ENCODE measurements at regions not wholly inside any gene's neighbourhood (a gene's known extent, or its start where the extent isn't known, plus 50 kb on each side); places are given as distances from the start of the nearest gene placed in this dataset.

DNA sequence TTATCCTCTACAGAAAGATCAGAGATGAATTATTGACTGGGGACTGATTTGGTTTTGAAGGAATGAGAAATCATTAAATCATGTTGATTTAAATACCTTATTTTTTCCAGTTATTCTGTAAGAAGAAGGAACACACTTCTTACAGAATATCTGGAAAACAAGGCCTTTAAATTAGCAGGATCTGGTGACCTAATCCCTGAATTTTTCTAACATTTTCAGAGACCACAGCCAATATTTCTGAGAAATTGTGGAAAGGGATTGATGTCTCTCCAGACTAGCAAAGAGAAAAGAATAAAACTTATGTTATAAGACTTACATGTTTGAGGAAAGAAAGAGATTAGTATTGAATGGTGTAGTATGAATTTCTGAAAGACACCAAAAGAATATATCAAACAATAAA is 104.0 kb downstream of the KCNE4 start:
- Histone ChIP-seq H3K9me3 (ENCODE audit: control insufficient read depth in 2 of 3, low read length in 3 of 3) (no peaks in the 10 kb centered on the region), H3K4me3 (ENCODE audit: low read length) (no peak overlapping the region), H3K4me1 (ENCODE audit: control insufficient read depth in 2 of 2, insufficient read depth in 2 of 2, low read length in 2 of 2) (no peaks in the 10 kb centered on the region), H3K27me3 (ENCODE audit: control insufficient read depth in 2 of 2, insufficient read depth in 2 of 2, low read length in 2 of 2) (no peaks in the 10 kb centered on the region), H3K27ac (ENCODE audit: low read depth, low read length) (no peak overlapping the region), H3K36me3 (ENCODE audit: control insufficient read depth in 2 of 3, insufficient read depth in 3 of 3, low read length in 3 of 3) (no peaks in the 10 kb centered on the region)
- ATAC-seq (no peak), DNase-seq (no peak)
- H3K4me3 Mint-ChIP-seq = no peak overlapping the region
- ChIA-PET CTCF (no interaction called here), POLR2A (no interaction called here)
- intact Hi-C loops (cut with micrococcal nuclease) = no loop called here
- H3K36me3 Mint-ChIP-seq = no peaks in the 10 kb centered on the region
- peaks cover 0 to 3% (median 0%) of the 10 kb centered on the region in 11 donors for H3K9me3 Mint-ChIP-seq
- H3K27me3 Mint-ChIP-seq = peaks cover 0 to 5% (median 0%) of the 10 kb centered on the region in 5 donors
- H3K27ac Mint-ChIP-seq = no peak overlapping the region
- no peaks in the 10 kb centered on the region for H3K4me1 Mint-ChIP-seq

DNA sequence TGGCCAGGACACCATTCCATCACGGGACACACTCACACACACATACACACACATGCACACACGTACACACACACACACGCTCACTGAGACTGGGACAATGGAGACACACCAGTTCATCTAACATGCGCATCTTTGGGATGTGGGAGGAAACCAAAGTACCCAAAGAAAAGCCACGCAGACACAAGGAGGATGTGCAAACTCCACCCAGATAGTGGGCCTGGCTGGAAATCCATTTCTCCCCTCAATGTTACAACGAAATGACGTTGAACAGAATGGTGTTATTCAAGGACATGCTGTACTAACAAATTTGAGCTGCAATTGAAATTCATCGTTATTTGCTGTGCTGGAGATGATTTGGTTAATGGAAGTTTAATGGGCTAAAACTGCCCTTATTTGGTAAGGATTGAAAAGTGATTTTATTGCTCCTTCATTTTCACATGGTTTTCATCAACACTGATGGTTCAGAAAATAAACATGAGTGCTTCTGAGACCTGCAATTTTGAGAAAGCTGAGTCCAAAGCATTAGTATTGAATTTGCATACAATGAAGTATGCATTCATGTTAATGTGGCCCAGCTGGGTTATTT is 110.0 kb downstream of the KCNE4 start:
- H3K4me1 ChIP-seq (ENCODE audit: control insufficient read depth in 2 of 2, insufficient read depth in 2 of 2, low read length in 2 of 2) = no peaks in the 10 kb centered on the region
- Mint-ChIP-seq H3K27me3 (peaks cover 0 to 6% (median 0%) of the 10 kb centered on the region in 5 donors), H3K4me3 (no peak overlapping the region), H3K27ac (no peak overlapping the region), H3K4me1 (no peaks in the 10 kb centered on the region), H3K9me3 (peaks cover 0 to 4% (median 0%) of the 10 kb centered on the region in 11 donors), H3K36me3 (no peaks in the 10 kb centered on the region)
- DNase-seq = no peak
- no peak overlapping the region for H3K27ac ChIP-seq (ENCODE audit: low read depth, low read length)
- ChIA-PET POLR2A (no interaction called here), CTCF (no interaction called here)
- no peaks in the 10 kb centered on the region for H3K27me3 ChIP-seq (ENCODE audit: control insufficient read depth in 2 of 2, insufficient read depth in 2 of 2, low read length in 2 of 2)
- H3K9me3 ChIP-seq (ENCODE audit: control insufficient read depth in 2 of 3, low read length in 3 of 3) = no peaks in the 10 kb centered on the region
- H3K4me3 ChIP-seq (ENCODE audit: low read length) = no peak overlapping the region
- intact Hi-C loops (cut with micrococcal nuclease) = no loop called here
- no peaks in the 10 kb centered on the region for H3K36me3 ChIP-seq (ENCODE audit: control insufficient read depth in 2 of 3, insufficient read depth in 3 of 3, low read length in 3 of 3)
- ATAC-seq = no peak

GRCh38 chr2:223165423-223166214 is 113.6 kb downstream of the KCNE4 start:
- no peak overlapping the region for H3K4me3 Mint-ChIP-seq

GRCh38 chr2:223166215-223166493 is 114.2 kb downstream of the KCNE4 start:
- Histone ChIP-seq H3K4me1 (ENCODE audit: control insufficient read depth in 2 of 2, insufficient read depth in 2 of 2, low read length in 2 of 2) (no peaks in the 10 kb centered on the region), H3K27ac (ENCODE audit: low read depth, low read length) (no peak overlapping the region), H3K36me3 (ENCODE audit: control insufficient read depth in 2 of 3, insufficient read depth in 3 of 3, low read length in 3 of 3) (no peaks in the 10 kb centered on the region), H3K4me3 (ENCODE audit: low read length) (no peak overlapping the region), H3K9me3 (ENCODE audit: control insufficient read depth in 2 of 3, low read length in 3 of 3) (peaks cover 0 to 4% (median 0%) of the 10 kb centered on the region in 3 experiments), H3K27me3 (ENCODE audit: control insufficient read depth in 2 of 2, insufficient read depth in 2 of 2, low read length in 2 of 2) (no peaks in the 10 kb centered on the region)
- intact Hi-C loops (cut with micrococcal nuclease) = no loop called here
- Mint-ChIP-seq H3K36me3 (peaks cover 0 to 4% (median 0%) of the 10 kb centered on the region in 5 donors), H3K27ac (no peak overlapping the region), H3K9me3 (peaks cover 0 to 8% (median 4%) of the 10 kb centered on the region in 11 donors), H3K4me3 (no peak overlapping the region), H3K27me3 (peaks cover 0 to 7% (median 0%) of the 10 kb centered on the region in 5 donors), H3K4me1 (no peaks in the 10 kb centered on the region)
- ChIA-PET CTCF (no interaction called here), POLR2A (no interaction called here)
- no peak for ATAC-seq
- no peak for DNase-seq

More at GRCh38 chr2:223165423-223166214, 113.6 kb downstream of the KCNE4 start:
- H3K4me3 ChIP-seq (ENCODE audit: low read length) = no peak overlapping the region
- H3K36me3 ChIP-seq (ENCODE audit: control insufficient read depth in 2 of 3, insufficient read depth in 3 of 3, low read length in 3 of 3) = no peaks in the 10 kb centered on the region
- CTCF ChIA-PET = no interaction called here
- Mint-ChIP-seq H3K36me3 (peaks cover 0 to 4% (median 0%) of the 10 kb centered on the region in 5 donors), H3K27ac (no peak overlapping the region), H3K9me3 (peaks cover 0 to 7% (median 4%) of the 10 kb centered on the region in 11 donors), H3K4me1 (no peaks in the 10 kb centered on the region), H3K27me3 (peaks cover 0 to 7% (median 0%) of the 10 kb centered on the region in 5 donors)
- no peak for DNase-seq
- no peak overlapping the region for H3K27ac ChIP-seq (ENCODE audit: low read depth, low read length)
- intact Hi-C loops (cut with micrococcal nuclease) = no loop called here
- POLR2A ChIA-PET = no interaction called here
- no peaks in the 10 kb centered on the region for H3K4me1 ChIP-seq (ENCODE audit: control insufficient read depth in 2 of 2, insufficient read depth in 2 of 2, low read length in 2 of 2)
- no peaks in the 10 kb centered on the region for H3K27me3 ChIP-seq (ENCODE audit: control insufficient read depth in 2 of 2, insufficient read depth in 2 of 2, low read length in 2 of 2)
- no peak for ATAC-seq
- peaks cover 0 to 4% (median 0%) of the 10 kb centered on the region in 3 experiments for H3K9me3 ChIP-seq (ENCODE audit: control insufficient read depth in 2 of 3, low read length in 3 of 3)

DNA sequence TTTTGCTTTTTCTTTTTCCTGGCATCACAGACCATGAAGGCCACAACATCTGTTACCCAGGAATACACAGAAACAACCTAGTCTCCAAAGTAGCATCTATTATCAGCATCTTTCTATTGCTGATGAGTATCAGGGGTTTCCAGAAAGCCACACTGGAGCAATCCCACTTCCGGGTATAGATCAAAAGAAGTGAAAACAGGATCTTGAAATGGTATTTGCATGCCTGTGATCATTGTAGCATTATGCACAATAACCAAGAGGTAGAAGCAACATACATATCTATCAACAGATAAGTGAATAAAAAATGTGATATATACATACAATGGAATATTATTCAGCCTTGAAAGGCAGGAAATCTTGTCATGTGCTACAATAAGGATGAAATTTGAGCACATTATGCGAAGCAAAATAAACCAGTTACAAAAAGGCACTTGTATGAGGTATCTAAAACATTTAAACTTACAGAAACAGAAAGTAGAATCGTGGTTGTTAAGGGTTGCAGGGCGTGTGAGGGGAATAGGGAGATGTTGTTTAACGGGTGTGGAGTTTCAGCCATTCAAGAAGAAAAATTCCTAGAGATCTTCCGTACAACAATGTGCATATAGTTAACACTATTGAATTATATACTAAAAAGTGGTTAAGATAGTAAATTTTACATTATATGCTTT is 115.1 kb downstream of the KCNE4 start:
- no peak for DNase-seq
- Histone ChIP-seq H3K36me3 (ENCODE audit: control insufficient read depth in 2 of 3, insufficient read depth in 3 of 3, low read length in 3 of 3) (no peaks in the 10 kb centered on the region), H3K27ac (ENCODE audit: low read depth, low read length) (no peak overlapping the region), H3K4me3 (ENCODE audit: low read length) (no peak overlapping the region), H3K9me3 (ENCODE audit: control insufficient read depth in 2 of 3, low read length in 3 of 3) (peaks cover 0 to 4% (median 0%) of the 10 kb centered on the region in 3 experiments), H3K4me1 (ENCODE audit: control insufficient read depth in 2 of 2, insufficient read depth in 2 of 2, low read length in 2 of 2) (no peaks in the 10 kb centered on the region), H3K27me3 (ENCODE audit: control insufficient read depth in 2 of 2, insufficient read depth in 2 of 2, low read length in 2 of 2) (no peaks in the 10 kb centered on the region)
- Mint-ChIP-seq H3K27ac (no peak overlapping the region), H3K27me3 (peaks cover 0 to 7% (median 0%) of the 10 kb centered on the region in 5 donors), H3K4me1 (no peaks in the 10 kb centered on the region), H3K9me3 (peaks cover 0 to 9% (median 2%) of the 10 kb centered on the region in 11 donors), H3K4me3 (no peak overlapping the region), H3K36me3 (peaks cover 0 to 4% (median 0%) of the 10 kb centered on the region in 5 donors)
- POLR2A ChIA-PET = no interaction called here
- no peak for ATAC-seq
- CTCF ChIA-PET = no interaction called here
- intact Hi-C loops (cut with micrococcal nuclease) = no loop called here

DNA sequence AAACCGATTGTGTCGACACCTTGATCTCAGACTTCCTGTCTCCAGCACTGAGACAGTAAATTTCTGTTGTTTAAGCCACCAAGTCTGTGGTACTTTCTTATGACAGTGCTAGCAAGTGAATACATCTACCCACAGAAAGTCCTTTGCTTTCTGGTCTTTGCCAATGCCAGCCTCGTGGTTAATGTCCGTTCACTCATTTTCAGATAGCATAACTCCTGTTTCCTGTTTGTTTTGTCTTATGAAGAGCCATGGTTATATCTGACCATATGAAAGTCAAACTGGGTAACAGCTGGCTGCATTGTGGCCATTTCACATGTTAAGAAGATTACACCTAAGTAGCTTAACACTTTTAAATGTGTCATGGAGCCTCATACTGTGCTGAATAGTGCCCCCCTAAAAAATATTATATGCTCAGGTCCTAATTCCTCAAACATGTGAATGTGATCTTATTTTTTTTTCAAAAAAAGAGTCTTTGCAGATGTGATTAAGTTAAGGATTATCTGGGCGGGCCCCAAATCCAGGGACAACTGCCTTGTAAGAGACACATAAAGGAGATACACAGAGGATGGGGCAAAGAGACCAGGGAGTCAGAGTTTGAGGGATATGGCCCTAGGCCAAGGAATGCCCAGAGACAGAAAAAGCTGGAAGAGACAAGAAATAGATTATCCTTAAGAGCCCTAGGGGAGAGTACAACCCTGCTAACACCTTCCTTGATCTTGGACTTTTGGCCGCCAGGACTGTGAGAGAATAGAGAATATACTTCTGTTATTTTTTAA is 118.0 kb downstream of the KCNE4 start:
- ChIA-PET CTCF (no interaction called here), POLR2A (no interaction called here)
- H3K4me1 Mint-ChIP-seq = no peaks in the 10 kb centered on the region
- peaks cover 0 to 9% (median 2%) of the 10 kb centered on the region in 11 donors for H3K9me3 Mint-ChIP-seq
- intact Hi-C loops (cut with micrococcal nuclease) = no loop called here
- H3K27ac Mint-ChIP-seq = no peak overlapping the region
- Histone ChIP-seq H3K27ac (ENCODE audit: low read depth, low read length) (no peak overlapping the region), H3K4me1 (ENCODE audit: control insufficient read depth in 2 of 2, insufficient read depth in 2 of 2, low read length in 2 of 2) (no peaks in the 10 kb centered on the region), H3K27me3 (ENCODE audit: control insufficient read depth in 2 of 2, insufficient read depth in 2 of 2, low read length in 2 of 2) (no peaks in the 10 kb centered on the region), H3K36me3 (ENCODE audit: control insufficient read depth in 2 of 3, insufficient read depth in 3 of 3, low read length in 3 of 3) (no peaks in the 10 kb centered on the region), H3K9me3 (ENCODE audit: control insufficient read depth in 2 of 3, low read length in 3 of 3) (peaks cover 0 to 4% (median 0%) of the 10 kb centered on the region in 3 experiments), H3K4me3 (ENCODE audit: low read length) (no peak overlapping the region)
- DNase-seq = no peak
- H3K4me3 Mint-ChIP-seq = no peak overlapping the region
- ATAC-seq = no peak
- H3K27me3 Mint-ChIP-seq = peaks cover 0 to 7% (median 0%) of the 10 kb centered on the region in 5 donors
- peaks cover 0 to 4% (median 0%) of the 10 kb centered on the region in 5 donors for H3K36me3 Mint-ChIP-seq

All from naive thymus-derived CD4-positive, alpha-beta T cell (primary cell).